ENCODE measurements at regions not wholly inside any gene's neighbourhood (a gene's known extent, or its start where the extent isn't known, plus 50 kb on each side); places are given as distances from the start of the nearest gene placed in this dataset.

DNA sequence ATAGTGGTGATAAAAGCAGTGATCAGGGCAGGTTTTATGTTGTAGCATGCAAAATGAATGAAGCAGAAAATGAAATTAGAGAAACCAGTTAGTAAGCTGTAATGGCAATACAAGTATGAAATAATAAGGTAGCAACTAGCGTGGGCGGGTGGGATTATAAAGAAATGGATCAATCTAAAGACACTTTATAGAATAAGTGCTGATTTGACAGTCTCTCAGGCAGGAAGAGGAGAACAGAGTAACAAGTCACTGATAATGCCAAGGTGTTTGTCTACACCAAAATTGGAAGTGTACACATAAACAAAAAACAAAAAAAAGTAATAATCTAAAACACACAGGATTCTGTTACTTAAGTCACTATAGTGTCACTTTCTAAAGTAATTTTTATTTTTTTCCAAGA lies 51.0 kb upstream of the PCBP1 start:
- no peaks in the 10 kb centered on the region for H3K27me3 ChIP-seq
- no peak overlapping the region for H2AFZ ChIP-seq
- no peaks in the 10 kb centered on the region for H3K9me2 ChIP-seq (replicated peaks; ENCODE audit: insufficient read depth)
- no peak overlapping the region for H3K4me3 ChIP-seq
- WGBS (ENCODE audit: low lambda C conversion rate, missing lambda C conversion rate): 98% methylated on average over 2 of the region's 2 CpGs
- no peak overlapping the region for H3K27ac ChIP-seq
- TF ChIP-seq EZH2phosphoT487 (IDR thresholded peaks at IDR 0.05; ENCODE audit: low read depth, severe bottlenecking, unreplicated experiment): no peak
- no peak for TF ChIP-seq EZH2 (IDR thresholded peaks at IDR 0.05; ENCODE audit: borderline replicate concordance)
- no peak for TF ChIP-seq CTCF (IDR thresholded peaks at IDR 0.05; ENCODE audit: poor library complexity)
- H3K9me3 ChIP-seq (ENCODE audit: low read depth): no peaks in the 10 kb centered on the region
- no peaks in the 10 kb centered on the region for H3K36me3 ChIP-seq (replicated peaks; ENCODE audit: insufficient read depth, low read depth)
- DNase-seq (ENCODE audit: low spot score): no peak
- no peak overlapping the region for H3K4me2 ChIP-seq
- peaks cover 14% of the 10 kb centered on the region for H3K4me1 ChIP-seq (ENCODE audit: insufficient read depth)
- no peaks in the 10 kb centered on the region for H3K79me2 ChIP-seq
- no peaks in the 10 kb centered on the region for H4K20me1 ChIP-seq (ENCODE audit: insufficient read depth, poor library complexity, severe bottlenecking)

DNA sequence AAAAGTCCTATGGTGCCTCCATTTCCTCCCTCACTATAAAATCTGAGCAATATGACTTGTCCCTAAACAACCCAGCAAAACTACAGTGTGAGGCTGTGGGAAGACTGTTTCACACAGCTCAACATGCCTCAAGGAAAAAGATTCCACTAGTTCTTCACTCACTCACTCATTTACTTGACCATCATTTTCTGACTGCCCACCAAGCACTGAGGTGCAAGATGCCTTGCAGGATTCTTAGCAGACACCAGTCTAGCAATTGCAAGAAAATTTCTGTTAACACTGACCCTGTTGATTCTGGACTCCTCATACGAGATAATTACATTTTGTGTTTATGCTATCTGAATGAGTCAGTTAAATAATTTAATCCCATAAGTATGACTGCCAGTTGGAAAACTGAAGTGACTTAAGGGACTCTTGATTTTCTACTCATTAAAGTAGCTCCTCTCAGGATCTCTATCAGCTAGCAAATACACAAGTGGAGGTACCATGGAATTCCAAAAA lies 51.9 kb upstream of the PCBP1 start:
- WGBS (ENCODE audit: low lambda C conversion rate, missing lambda C conversion rate): 48% methylated on average over 1 of the region's 1 CpG
- no peaks in the 10 kb centered on the region for H4K20me1 ChIP-seq (ENCODE audit: insufficient read depth, poor library complexity, severe bottlenecking)
- no peak overlapping the region for H2AFZ ChIP-seq
- H3K9me2 ChIP-seq (replicated peaks; ENCODE audit: insufficient read depth): no peaks in the 10 kb centered on the region
- no peaks in the 10 kb centered on the region for H3K36me3 ChIP-seq (replicated peaks; ENCODE audit: insufficient read depth, low read depth)
- H3K4me2 ChIP-seq: no peak overlapping the region
- DNase-seq (ENCODE audit: low spot score): no peak
- no peaks in the 10 kb centered on the region for H3K27me3 ChIP-seq
- no peaks in the 10 kb centered on the region for H3K79me2 ChIP-seq
- no peak overlapping the region for H3K4me3 ChIP-seq
- peaks cover 20% of the 10 kb centered on the region for H3K4me1 ChIP-seq (ENCODE audit: insufficient read depth)
- H3K27ac ChIP-seq: peak overlapping the region; percentile 13
- no peaks in the 10 kb centered on the region for H3K9me3 ChIP-seq (ENCODE audit: low read depth)
- TF ChIP-seq CTCF (IDR thresholded peaks at IDR 0.05; ENCODE audit: poor library complexity): no peak
- TF ChIP-seq EZH2phosphoT487 (IDR thresholded peaks at IDR 0.05; ENCODE audit: low read depth, severe bottlenecking, unreplicated experiment): no peak
- TF ChIP-seq EZH2 (IDR thresholded peaks at IDR 0.05; ENCODE audit: borderline replicate concordance): no peak

- Histone ChIP-seq H4K20me1 (ENCODE audit: insufficient read depth, poor library complexity, severe bottlenecking) (no peaks in the 10 kb centered on the region), H3K4me3 (no peak overlapping the region), H3K9me2 (replicated peaks; ENCODE audit: insufficient read depth) (no peaks in the 10 kb centered on the region), H3K79me2 (no peaks in the 10 kb centered on the region), H3K4me2 (no peak overlapping the region), H3K27ac (peak overlapping the region; percentile 88), H3K9me3 (ENCODE audit: low read depth) (no peaks in the 10 kb centered on the region), H3K4me1 (ENCODE audit: insufficient read depth) (peaks cover 26% of the 10 kb centered on the region), H3K27me3 (no peaks in the 10 kb centered on the region), H3K36me3 (replicated peaks; ENCODE audit: insufficient read depth, low read depth) (no peaks in the 10 kb centered on the region), H2AFZ (no peak overlapping the region)
- 80% methylated on average over 1 of the region's 1 CpG for WGBS (ENCODE audit: low lambda C conversion rate, missing lambda C conversion rate)
- TF ChIP-seq EZH2phosphoT487 (IDR thresholded peaks at IDR 0.05; ENCODE audit: low read depth, severe bottlenecking, unreplicated experiment) (no peak), CTCF (IDR thresholded peaks at IDR 0.05; ENCODE audit: poor library complexity) (no peak), EZH2 (IDR thresholded peaks at IDR 0.05; ENCODE audit: borderline replicate concordance) (no peak)
- DNase-seq (ENCODE audit: low spot score): no peak
Measured at GRCh38 chr2:70030724-70031420, 56.4 kb upstream of the PCBP1 start.

Measured in hepatocyte (in vitro differentiated cells).